ENCODE measurements at regions not wholly inside any gene's neighbourhood (a gene's known extent, or its start where the extent isn't known, plus 50 kb on each side); places are given as distances from the start of the nearest gene placed in this dataset.

- TF ChIP-seq REST (IDR thresholded peaks at IDR 0.05; ENCODE audit: insufficient read depth in 1 of 2, low read depth in 2 of 2, low read length in 1 of 2) (no peak), CTCF (IDR thresholded peaks at IDR 0.05) (no peak)
Observed at GRCh38 chr2:215849771-215850170, 163.6 kb downstream of the MREG start.
